SKM-1 (cell line): ENCODE measurements at regions not wholly inside any gene's neighbourhood (a gene's known extent, or its start where the extent isn't known, plus 50 kb on each side); places are given as distances from the start of the nearest gene placed in this dataset.
"Not testable (repeated sequence)": the region's sequence is repeated elsewhere in the genome, so short reads cannot be mapped to it uniquely, and the experiment has no call there.

Experiments
- DNase-seq: peaks from one replicate; lab custom pipeline; 2025; ENCODE audit not compliant: unreplicated experiment; lab: John Stamatoyannopoulos, UW

DNA sequence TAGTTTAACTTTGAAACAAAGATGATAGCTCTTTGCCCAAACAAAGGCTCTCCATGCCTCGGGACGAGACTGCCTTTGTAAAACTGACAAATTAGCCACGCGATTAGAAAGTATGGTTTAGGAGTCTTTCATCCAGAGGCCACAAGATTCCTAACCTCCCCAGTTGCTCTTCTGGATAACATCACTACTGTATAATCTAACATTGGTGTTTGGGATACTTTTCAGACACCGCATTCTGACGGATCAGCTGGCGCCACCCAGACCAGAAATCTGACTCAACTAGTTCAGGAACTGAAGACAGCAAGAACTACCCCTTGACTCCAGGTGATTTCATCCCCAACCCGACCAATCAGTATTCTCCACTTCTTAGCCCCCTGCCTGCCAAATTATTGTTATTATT lies 98.1 kb upstream of the TEX13D start:
- no peak for DNase-seq

DNA sequence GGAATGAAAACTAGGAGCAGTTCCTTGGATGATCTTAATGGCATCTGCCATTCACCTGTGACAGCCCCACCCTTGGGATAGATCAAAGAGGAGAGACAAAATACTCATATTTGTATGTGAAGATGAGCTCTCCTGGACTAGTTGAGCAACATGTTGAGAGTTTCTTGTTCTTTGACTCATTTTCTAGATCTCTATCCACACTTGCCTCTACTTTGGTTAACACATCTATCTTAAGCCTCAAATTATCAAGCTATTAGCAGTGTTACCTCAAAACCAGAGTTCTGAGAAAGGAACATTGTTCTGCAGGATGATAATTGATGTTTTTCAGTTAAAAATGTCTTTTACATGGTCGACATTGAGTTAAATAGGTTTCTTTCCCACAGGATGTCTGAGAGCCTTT lies 94.2 kb upstream of the TEX13D start:
- DNase-seq = no peak

DNA sequence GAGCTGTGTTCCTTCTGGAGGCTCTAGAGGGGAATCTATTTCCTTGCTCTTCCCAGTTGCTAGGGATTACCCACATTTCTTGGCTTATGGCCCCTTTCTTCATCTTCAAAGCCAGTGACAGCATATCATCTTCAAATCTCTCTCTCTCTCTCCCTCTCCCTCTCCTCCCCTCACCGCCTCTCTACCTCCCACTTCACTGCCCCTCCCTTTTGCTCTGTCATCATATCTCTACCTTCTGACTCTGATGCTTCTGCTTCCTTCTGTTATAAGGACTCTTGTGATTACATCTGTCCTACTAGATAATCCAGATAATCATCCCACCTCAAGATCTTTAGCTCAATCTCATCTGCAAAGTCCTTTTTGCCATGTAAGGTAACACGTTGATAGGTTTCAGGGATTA lies 93.1 kb upstream of the TEX13D start:
- DNase-seq = no peak

DNA sequence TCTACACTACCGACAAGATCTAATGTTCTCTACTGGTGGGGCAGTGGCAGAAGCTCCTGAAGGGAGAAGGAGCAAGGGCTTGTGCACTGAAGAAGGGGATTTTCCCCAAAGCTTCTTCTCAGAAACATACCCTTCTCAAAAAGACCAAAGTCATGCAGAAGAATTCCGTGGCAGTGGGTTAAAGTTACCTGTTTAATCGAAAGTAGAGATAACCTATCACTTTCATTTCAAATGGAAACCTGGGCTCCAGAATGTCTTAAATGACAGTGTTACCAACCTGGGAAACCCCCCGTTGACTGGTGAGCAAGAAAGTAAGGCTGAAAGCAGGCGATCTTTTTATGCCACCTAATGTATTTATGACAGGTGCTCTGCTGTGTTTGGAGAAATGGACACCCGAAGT lies 92.5 kb upstream of the TEX13D start:
- DNase-seq = no peak

DNA sequence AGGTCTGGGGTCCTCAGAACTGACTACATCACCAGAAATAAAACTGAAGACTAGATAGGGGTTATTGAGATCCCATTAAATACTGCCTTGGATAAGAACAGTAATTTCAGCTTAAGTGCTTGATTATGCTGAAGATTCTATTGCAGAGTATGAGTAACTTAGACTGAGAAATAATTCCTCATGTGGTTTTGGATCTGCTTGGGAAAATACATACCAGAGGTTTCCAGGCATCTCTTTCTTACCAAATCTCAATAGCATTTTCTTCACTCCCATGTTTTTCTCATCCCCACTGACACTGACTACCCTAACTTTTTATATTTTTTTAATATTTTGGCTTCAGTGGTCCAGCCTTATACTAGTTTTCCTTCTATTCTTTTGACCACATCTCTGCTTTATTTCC lies 92.0 kb upstream of the TEX13D start:
- no peak for DNase-seq

DNA sequence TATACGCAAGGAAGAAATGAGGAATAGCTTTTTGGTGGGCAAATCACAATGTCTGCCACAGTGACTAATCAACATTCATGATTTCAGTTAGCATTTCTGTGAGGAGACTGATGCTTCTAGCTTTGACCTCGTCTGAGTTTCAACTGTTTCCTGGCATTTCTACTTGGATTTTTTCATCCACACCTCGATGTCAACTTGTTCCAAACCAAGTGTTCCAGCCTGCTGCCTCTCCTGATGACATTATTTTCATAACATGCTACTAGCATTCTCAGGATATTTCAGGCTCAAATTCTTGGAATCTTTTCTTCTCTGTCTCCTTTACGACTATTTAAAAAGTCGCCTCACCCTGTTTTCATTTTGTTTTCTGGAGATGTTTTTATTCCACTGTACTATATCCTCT lies 90.3 kb upstream of the TEX13D start:
- DNase-seq = no peak

DNA sequence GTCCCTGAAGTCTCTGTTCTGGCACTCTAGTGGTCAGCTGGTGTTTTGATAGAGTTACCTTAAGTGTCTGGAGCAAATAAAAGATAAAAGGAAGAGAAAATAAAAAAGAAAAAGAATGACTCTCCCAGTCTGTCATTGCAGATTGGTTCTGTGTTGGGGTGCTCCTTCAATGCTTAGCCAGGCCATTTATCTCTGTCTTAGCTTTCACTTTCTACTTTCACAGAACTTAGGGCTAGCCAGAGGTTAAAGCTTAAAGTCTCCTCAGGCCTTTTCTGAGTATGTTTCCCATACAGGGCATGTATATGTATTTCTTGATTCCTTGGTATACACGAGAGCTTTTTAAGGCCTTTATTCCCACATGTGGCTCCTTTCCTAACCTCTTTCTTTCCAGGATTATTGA lies 83.1 kb upstream of the TEX13D start:
- no peak for DNase-seq

DNA sequence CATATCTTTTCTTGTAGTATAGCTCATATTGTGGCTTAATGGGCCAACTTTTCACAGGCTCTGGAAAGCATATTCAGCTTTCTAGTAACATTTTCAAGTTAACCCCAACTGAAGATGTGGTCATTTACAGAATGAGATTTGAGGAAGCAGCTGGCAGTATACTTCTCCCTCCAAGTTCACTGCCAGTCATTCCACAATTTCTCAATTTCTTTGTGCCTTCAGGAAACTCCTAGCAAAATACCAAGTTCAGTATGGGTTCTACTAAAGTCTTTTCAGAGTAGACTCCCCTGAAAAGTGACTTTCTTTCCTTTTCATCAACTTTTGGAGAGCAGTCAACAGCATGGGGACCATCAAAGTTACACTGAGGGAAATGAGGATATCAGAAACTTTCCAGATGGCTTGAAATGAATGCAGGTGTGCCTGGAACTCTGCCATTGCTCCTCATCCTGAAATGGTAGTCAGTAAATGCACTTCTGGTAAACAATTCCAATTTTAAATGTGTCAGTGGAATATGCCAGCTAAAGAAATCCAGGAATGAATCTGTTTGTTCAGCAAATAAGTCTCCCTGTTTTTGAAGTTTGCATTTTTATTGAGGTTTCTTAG lies 81.5 kb upstream of the TEX13D start:
- DNase-seq = no peak

DNA sequence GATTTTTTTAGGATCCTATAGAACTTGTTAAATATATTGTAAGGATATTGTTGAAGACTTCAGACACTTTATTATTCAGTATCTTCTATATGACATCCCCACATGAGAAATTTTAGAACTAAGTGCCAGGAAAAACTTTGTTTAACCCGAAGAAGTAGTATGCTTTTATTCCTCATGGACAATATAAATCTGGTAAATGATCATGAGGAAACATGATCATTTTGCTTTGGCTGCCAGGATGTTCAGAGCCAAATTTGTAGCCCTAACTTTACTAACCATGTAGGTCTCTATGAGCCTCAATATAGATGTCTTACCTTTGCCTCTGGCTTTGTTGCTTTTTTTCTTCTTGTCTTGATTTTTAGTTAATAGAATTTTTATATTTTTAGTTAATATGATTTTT lies 77.8 kb upstream of the TEX13D start:
- no peak for DNase-seq

DNA sequence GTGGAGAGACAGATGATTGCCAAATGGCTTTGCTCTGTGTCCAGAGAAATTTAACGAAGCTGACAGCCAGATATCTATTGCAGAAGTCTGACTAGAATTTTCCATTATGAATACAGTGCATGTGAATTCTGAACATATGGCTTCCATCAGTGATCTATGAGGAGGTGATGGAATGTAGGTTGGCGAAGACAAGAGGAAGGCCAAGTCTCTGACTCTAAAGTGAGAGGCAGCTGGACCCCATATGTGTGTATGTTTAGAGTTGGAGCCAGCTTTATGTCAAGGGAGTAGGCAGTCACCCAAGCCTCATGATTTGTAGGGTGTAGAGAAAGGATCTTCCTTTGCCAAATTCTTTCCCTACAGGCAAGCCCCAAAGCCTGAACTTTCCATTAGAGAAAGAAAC lies 76.2 kb upstream of the TEX13D start:
- no peak for DNase-seq

DNA sequence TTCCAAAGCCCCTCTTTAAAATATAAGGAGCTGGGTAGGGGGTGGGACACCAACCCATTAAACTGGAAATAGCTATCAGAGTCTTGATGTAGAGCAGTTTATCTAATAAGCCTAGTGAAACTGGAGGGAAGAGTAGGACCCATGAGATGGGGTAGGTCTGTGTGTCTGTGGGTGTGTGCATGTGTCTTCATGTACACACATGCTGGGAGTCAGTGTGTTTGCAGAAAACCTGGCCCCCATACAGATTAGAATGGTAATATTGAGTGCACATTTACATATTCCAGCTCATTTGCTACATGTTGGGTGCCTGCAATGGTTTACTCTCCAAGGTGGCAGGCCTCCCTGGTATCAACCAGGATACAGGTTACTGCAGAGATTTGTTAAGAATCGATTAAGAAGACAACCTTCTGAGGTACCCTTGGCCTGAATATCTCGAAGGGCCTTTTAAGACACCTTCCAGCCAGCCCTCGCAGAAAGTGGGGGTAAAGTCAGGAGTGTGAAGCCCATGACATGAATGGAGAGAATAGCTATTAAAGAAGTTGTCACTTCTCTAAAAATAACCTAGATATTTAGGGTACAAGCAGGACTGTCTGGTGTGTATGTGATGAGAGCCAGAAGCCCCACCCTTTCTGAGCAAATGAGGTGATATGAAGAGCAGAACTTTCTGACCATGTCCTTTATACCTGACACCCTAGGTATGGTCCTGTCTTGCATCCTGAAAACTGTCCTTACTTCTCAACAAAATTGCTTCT lies 75.7 kb upstream of the TEX13D start:
- DNase-seq = no peak

DNA sequence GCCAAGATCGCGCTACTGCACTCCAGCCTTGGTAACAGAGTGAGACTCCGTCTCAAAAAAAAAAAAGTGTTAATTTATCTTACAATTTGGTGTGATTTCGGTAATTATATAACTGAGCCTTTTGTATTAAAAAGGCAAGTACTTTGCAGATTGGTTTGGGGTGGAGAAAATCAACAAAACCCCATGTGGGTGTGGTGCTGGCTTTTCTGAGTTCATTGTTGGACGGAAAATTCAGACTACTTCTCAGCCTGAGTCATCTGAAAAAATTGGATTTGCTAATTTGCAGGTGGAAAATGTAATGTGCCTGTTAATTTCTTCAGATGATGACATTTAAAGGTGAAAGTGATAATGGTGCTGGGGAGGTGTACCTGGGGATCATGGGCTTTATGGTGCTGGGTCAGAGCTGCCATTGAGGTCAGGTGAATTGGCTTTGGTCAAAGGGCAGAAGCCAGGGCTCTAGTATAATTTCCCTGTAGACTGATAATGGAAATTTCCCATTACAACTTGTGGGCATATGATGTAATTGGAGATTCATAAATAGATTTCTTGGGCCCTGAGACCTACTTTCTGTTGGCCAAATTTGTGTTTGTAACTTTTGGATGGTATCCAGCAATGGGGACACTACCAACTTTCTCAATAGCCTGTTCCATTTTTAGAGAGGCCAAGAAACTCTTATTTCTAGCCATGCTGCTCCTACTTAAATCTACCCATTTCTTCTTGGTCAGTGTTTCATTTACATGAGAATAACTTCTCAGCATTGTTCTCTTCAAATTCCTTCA lies 74.3 kb upstream of the TEX13D start:
- no peak for DNase-seq

DNA sequence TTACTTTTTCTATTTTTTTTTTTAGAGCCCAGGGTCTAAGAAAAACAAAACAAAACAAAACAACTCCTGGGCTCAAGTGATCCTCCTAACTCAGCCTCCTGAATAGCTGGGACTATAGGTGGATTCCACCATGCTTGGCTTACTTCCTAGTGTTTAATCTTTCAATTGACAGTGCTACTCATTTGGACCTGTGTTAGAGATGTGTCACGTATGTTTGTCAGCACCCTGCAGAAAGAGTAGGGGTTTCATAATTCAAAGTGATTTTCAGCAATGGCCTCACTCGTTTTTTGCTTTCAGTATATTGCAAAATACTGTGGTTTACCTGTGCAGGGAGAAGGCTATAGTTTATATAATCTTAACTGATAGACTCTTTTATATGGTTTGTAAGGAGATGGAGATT lies 71.6 kb upstream of the TEX13D start:
- DNase-seq = no peak

DNA sequence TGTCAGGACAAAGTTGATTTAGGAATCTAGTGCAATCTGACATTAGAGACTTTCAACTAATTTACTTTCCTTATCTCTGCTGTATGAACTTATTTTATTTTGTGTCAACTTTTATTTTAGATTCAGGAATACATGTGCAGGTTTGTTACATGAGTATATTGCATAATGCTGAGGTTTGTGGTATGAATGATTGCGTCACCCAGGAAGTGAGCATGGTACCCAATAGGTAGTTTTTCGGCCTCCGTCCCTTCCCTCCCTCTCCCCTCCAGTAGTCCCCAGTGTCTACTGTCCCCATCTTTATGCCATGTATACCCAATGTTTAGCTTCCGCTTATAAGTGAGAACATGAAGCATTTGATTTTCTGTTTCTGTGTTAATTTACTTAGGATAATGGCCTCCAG lies 68.7 kb upstream of the TEX13D start:
- DNase-seq = peak; percentile 50

DNA sequence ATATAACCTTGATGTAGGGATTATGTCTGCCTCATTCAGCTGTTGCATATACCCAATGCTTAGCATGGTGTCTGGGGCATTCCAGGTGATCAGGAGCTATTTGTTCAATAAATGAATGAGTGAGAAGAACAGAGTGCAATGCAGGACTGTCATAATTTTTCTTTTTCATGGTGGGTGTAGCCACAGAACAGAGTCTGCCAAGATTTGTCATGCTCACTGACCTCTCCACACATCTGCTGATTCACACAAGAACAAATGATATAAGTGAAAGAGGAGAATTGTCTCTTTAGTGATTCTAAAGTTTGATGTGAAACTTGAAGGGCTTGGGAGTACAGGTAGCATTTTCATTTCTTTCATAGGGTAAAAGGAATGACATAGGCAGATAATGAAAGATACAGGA lies 64.4 kb upstream of the TEX13D start:
- no peak for DNase-seq

DNA sequence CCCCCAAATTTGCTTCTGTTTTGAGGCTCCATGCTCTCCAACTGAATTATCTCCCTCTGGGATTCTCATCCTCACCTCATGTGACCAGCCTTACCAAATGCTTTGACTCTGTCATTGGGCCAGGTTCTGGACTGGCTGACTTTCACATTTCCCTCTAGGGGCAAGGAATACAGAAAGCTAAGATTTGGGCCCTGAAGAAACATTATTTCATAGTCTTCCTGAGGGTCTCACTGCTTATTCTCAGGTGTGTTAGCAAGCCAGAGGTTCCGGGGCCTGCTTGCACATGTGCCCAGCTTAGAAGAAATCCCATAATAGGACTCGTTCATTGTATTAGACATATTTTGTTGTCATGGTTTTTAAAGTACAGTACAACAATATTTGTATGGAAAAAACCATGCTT lies 62.6 kb upstream of the TEX13D start:
- DNase-seq = no peak

DNA sequence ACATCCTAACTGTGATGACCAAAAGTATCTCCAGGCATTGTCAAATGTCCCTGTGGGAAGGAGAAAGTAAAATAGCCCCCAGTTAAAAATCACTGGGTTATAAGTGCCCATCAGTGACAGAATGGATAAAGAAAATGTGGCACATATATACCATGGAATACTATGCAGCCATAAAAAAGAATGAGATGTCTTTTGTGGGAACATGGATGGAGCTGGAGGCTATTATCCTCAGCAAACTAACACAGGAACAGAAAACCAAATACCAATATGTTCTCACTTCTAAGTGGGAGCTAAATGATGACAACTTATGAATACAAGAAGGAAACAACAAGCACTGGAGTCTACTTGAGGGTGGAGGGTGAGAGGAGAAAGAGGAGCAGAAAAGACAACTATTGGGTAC lies 60.9 kb upstream of the TEX13D start:
- not testable (repeated sequence) for DNase-seq

DNA sequence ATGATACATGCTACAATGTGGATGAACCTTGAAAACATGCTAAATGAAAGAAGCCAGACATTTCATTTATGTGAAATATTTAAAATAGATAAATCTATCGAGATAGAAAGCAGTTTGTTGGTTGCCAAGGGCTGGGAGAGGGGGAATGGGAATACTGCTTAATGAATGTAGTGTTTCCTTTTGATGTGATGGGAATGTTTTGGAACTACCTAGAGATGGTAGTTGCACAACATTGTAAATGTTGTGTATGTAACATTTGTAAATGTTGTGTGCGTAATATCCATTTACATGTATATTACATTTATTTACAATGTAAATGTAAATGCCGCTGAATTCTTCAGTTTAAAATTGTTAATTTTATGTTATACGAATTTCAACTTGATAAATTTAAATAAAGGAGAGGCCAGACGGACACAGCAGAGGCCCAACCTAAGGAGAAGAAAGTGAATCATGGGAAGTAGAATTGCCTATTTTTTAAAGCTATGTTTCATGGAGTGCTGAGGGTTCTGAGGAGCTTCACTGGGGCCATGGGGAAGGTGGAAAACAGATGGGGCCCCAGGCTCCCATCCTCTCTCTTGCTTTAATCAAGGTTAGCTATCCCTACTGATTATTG lies 60.0 kb upstream of the TEX13D start:
- no peak for DNase-seq

DNA sequence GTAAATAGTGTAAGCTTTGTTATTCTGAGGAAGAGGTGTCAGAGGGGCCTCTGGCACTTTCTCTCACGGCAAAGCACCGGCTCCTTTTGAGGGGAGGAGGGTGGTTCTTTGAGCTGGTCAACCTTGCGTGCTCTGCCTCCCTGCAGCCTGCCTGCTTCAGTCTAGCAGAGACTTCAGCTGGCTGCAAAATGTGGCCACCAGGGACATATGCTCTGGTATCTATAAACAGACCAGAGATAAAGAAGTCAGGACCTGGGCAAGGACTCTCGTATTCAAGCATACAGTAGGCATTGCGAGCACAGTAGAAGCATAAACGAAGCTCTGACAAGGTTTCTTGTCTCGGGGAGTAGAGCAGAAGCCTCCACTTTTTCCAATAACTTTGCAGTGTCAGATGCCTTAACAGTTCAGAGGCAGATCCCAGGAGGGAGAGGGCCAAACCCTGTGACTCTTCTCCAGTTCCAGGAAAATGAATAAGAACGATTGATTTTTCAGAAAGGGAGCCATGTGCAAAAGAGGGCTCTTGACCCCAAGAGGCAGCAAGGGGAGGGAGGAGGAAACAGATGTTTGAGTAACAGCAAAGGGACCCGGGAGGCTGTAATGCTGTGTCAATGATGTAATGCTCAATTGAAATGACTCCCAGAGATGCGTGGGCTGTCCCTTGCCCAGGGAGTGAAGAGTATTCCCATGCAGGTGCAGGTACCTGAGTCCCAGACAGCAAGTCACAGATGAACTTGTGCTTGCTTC lies 57.9 kb upstream of the TEX13D start:
- DNase-seq = no peak

DNA sequence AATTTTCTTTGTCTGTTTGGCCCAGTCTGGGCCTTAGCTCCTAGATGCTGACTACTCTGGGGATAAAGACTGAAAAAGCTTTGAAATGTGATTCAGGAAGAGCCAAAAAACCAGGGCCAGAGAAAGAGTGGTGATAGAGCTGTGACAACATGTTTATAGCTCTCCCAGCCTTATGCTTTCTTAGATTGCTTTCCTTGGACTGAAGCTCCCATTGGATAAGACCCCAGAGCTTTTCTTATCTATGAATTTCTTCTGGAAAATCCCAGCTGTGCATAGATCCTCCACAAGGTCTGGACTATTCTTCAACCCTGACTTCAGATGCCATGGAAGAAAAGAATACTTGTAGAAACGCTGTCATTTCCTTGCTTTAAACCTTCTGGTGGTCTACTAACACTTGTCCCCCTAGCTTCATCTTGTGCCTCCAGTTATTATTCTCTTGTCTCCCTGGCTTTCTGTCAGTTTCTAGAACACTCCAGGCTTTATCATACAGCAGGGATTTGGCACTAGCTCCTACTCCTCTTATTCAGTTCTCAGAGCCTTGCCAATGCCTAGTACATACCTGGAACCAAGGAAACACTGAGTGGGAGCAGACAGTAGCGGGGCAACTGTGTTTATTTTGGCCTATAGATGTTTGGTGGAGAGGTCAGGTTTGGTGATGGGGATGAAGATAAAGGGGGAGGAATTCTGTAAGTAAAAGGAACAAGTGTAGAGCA lies 57.1 kb upstream of the TEX13D start:
- no peak for DNase-seq
